K562 (cell line): ENCODE measurements at regions not wholly inside any gene's neighbourhood (a gene's known extent, or its start where the extent isn't known, plus 50 kb on each side); places are given as distances from the start of the nearest gene placed in this dataset.

Experiments used
- ATAC-seq: fragments of 200-7000 bp; cut with Tn5 transposase; 3 replicates; pipeline ENCODE4 v1.9.1; 2020; ENCODE audit warnings: moderate library complexity
- BruUV-seq: library from RNA; stranded (reverse); fragments of 400-500 nt; replicated peaks from 2 replicates; lab custom pipeline; 2021; lab: Mats Ljungman, UMichigan
- CTCF ChIA-PET: fragments of 300-600 bp; formaldehyde crosslinking; extraction: SDS; loops from one replicate; lab custom pipeline; 2021; ENCODE audit warnings: low intra/inter-chr PET ratio; lab: Yijun Ruan, JAX
- POLR2A ChIA-PET: fragments of 300-600, 350-650 bp; sonication (Branson Sonifier 250); formaldehyde crosslinking; extraction: SDS; loops from one replicate; lab custom pipeline; 2021; ENCODE audit warnings: antibody characterized with exemption, inconsistent platforms; lab: Yijun Ruan, JAX
- DNase-seq, 4 experiments: peaks; one replicate each; pipeline versions ENCODE4 v3.0.0 to v3.0.0-alpha.2; 2011 to 2018; ENCODE audit warnings: low spot score in 3 of 4, mixed read lengths in 3 of 4; ENCODE audit errors: extremely low read depth in 1 of 4
- FAIRE-seq: peaks from 2 replicates; lab custom pipeline; 2011; peaks lifted over from hg19 to GRCh38; lab: Jason Lieb, UNC
- H2AFZ ChIP-seq: 2 replicates; pipeline ENCODE4 v1.6.0; 2011; ENCODE audit warnings: low read depth, low read length, control low read depth, inconsistent platforms
- H3K27ac ChIP-seq: fragments of 200-600 bp; 3 replicates; pipeline ENCODE4 v1.8.0; 2011; ENCODE audit warnings: low read depth, mild to moderate bottlenecking, control low read depth, inconsistent platforms, low read length, moderate library complexity, mixed read lengths; ENCODE audit errors: extremely low read depth
- H3K27me3 ChIP-seq, 2 experiments: fragments of 300-600 bp in 1 of 2; 2 replicates in 1 of 2; 3 replicates in 1 of 2; pipeline versions ENCODE4 v1.6.0 to v1.8.0; 2011; ENCODE audit warnings: inconsistent platforms in 2 of 2, low read length in 2 of 2, mild to moderate bottlenecking in 1 of 2, mixed read lengths in 1 of 2, moderate library complexity in 1 of 2; ENCODE audit not compliant: control insufficient read depth in 2 of 2, insufficient read depth in 2 of 2
- H3K36me3 ChIP-seq: fragments of 300-600 bp; 3 replicates; pipeline ENCODE4 v1.8.0; 2011; ENCODE audit warnings: mild to moderate bottlenecking, low read length, inconsistent platforms; ENCODE audit not compliant: control insufficient read depth, insufficient read depth
- H3K4me1 ChIP-seq, 2 experiments: fragments of 200-600 bp in 1 of 2; replicated peaks in 1 of 2; 2 replicates in 1 of 2; 3 replicates in 1 of 2; pipeline versions ENCODE4 v1.5.1 to v1.8.0; 2011; ENCODE audit warnings: inconsistent platforms in 2 of 2, low read length in 2 of 2, mild to moderate bottlenecking in 1 of 2, mixed read lengths in 1 of 2, moderate library complexity in 1 of 2; ENCODE audit not compliant: control insufficient read depth in 2 of 2, insufficient read depth in 2 of 2
- H3K4me2 ChIP-seq: 2 replicates; pipeline ENCODE4 v1.6.1; 2011; ENCODE audit warnings: low read length, control low read depth, inconsistent platforms, mixed read lengths; ENCODE audit not compliant: insufficient read depth
- H3K4me3 ChIP-seq: fragments of 200-600 bp; sonication (generic), shearing (Covaris generic); 2 replicates; pipeline ENCODE4 v1.5.1; 2016; ENCODE audit warnings: control low read depth, inconsistent platforms
- H3K79me2 ChIP-seq: fragments of 200-600 bp; 3 replicates; pipeline ENCODE4 v1.8.0; 2011; ENCODE audit warnings: low read length, inconsistent platforms; ENCODE audit not compliant: control insufficient read depth, insufficient read depth
- H3K9ac ChIP-seq, 2 experiments: 2 replicates each; pipeline versions ENCODE4 v1.6.0 to v1.6.1; 2011; ENCODE audit warnings: low read depth in 2 of 2, low read length in 2 of 2, control low read depth in 1 of 2, inconsistent platforms in 1 of 2, mild to moderate bottlenecking in 1 of 2, mixed read lengths in 1 of 2; ENCODE audit not compliant: insufficient read depth in 1 of 2
- H3K9me1 ChIP-seq: one replicate; pipeline ENCODE4 v1.6.0; 2011; ENCODE audit warnings: inconsistent platforms, mild to moderate bottlenecking, low read length, moderate library complexity; ENCODE audit not compliant: control insufficient read depth, insufficient read depth
- H3K9me3 ChIP-seq: replicated peaks from 2 replicates; pipeline ENCODE4 v1.5.1; 2011; ENCODE audit warnings: low read depth, low read length, inconsistent platforms; ENCODE audit not compliant: control insufficient read depth, insufficient read depth
- H4K20me1 ChIP-seq: replicated peaks from 2 replicates; pipeline ENCODE4 v1.6.1; 2011; ENCODE audit warnings: low read length, inconsistent platforms, mixed read lengths; ENCODE audit not compliant: control insufficient read depth, insufficient read depth
- DPF2 ChIP-seq: fragments of 450-650 bp; IDR thresholded peaks from 2 replicates; pipeline ENCODE4 v1.6.1; 2016
- GTF2E2 ChIP-seq: fragments of 200-800 bp; sonication (Bioruptor generic); IDR thresholded peaks from 2 replicates; pipeline ENCODE4 v1.6.1; 2016; ENCODE audit warnings: missing genetic modification characterization, missing compliant biosample characterization
- HDAC1 ChIP-seq, 2 experiments: fragments of 450-650 bp; IDR thresholded peaks; 2 replicates each; pipeline ENCODE4 v1.6.1; 2016 to 2017; ENCODE audit warnings: inconsistent platforms in 1 of 2, mild to moderate bottlenecking in 1 of 2, moderate library complexity in 1 of 2
- MXI1 ChIP-seq: IDR thresholded peaks from 2 replicates; pipeline ENCODE4 v1.6.1; 2011; ENCODE audit warnings: low read depth, mild to moderate bottlenecking, improper control_type of control experiment, low read length
- PCBP1 ChIP-seq: fragments of 200-400 bp; formaldehyde crosslinking; IDR thresholded peaks from 2 replicates; pipeline ENCODE4 v1.6.1; 2018; ENCODE audit warnings: mild to moderate bottlenecking, low read depth, low read length; ENCODE audit not compliant: poor library complexity, severe bottlenecking
- TEAD4 ChIP-seq, 2 experiments: sonication (generic) in 1 of 2; formaldehyde crosslinking in 1 of 2; IDR thresholded peaks; 2 replicates each; pipeline versions ENCODE4 v1.6.1 to v1.8.0; 2012 to 2022; ENCODE audit warnings: borderline replicate concordance in 1 of 2, inconsistent platforms in 1 of 2, low read length in 1 of 2, mild to moderate bottlenecking in 1 of 2, missing genetic modification reagents in 1 of 2
- ZFP36 ChIP-seq: fragments of 150-350 bp; IDR thresholded peaks from 2 replicates; pipeline ENCODE4 v1.6.1; 2018; ENCODE audit warnings: low read length, low read depth; ENCODE audit not compliant: partially characterized antibody
- ZNF766 ChIP-seq: fragments of 200-800 bp; sonication (Bioruptor generic); conservative IDR thresholded peaks from 2 replicates; pipeline ENCODE4 v1.6.1; 2016; ENCODE audit warnings: missing genetic modification characterization, missing compliant biosample characterization
- WGBS: fragments of 100-300 bp; shearing (Covaris generic); methylation state at CpG from one replicate; pipeline ENCODE4 v1.1.6; 2016; ENCODE audit warnings: low coverage, mixed read lengths; ENCODE audit not compliant: insufficient coverage; ENCODE audit errors: missing lambda C conversion rate; 5-methylcytosine and 5-hydroxymethylcytosine counted together
- in situ Hi-C: fragments of 300-500 bp; cut with MboI; formaldehyde crosslinking; loops from 4 replicates; pipeline ENCODE4 v1.15.0; 2018; ENCODE audit warnings: inconsistent platforms, mixed read lengths
- intact Hi-C: fragments of 100-400 bp; cut with micrococcal nuclease; formaldehyde crosslinking; loops from 2 replicates; pipeline ENCODE4 v1.14.2; 2022

DNA sequence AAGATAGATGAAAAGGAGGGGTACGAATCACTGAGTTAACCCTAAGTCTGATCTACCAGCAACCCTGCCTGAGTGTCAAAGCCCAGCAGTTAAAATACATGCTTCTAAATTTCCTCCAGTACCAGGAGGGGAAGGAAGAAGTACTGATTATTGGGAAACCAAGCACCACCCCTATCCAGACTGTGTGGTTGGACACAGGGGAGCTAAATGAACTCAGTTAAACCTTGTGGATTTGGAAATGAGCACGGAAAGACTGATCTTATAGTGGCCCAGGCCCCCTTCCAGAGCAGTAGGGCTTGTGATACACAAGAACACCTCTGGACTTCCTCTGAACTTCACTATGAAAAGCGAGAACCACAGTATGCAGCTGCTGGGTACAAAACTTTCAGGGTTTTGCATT lies 585.6 kb downstream of the MAFB start:
- CTCF ChIA-PET, result no interaction called here
- Histone ChIP-seq H3K9ac (no peak overlapping the region), H3K9me1 (no peaks in the 10 kb centered on the region), H3K4me2 (no peak overlapping the region), H3K9me3 (no peaks in the 10 kb centered on the region), H3K4me1 (no peaks in the 10 kb centered on the region), H3K79me2 (no peaks in the 10 kb centered on the region), H3K4me3 (no peak overlapping the region), H3K27ac (no peak overlapping the region), H2AFZ (no peak overlapping the region), H3K27me3 (no peaks in the 10 kb centered on the region), H4K20me1 (no peaks in the 10 kb centered on the region), H3K36me3 (no peaks in the 10 kb centered on the region)
- POLR2A ChIA-PET, result no interaction called here
- ATAC-seq (no peak), DNase-seq (no peak), FAIRE-seq (no peak)
- BruUV-seq, result no TSS peak
- 0% methylated on average over 2 of the region's 3 CpGs for WGBS
- TF ChIP-seq DPF2, result no peak
- no peak for TF ChIP-seq ZFP36
- TF ChIP-seq TEAD4 (IDR thresholded peaks at IDR 0.05; ENCODE audit: low read length), result no peak
- no peak for TF ChIP-seq TEAD4 (CRISPR knock-in tag; IDR thresholded peaks at IDR 0.05; ENCODE audit: borderline replicate concordance)
- intact Hi-C loops (no loop called here), in situ Hi-C loops (no loop called here)

DNA sequence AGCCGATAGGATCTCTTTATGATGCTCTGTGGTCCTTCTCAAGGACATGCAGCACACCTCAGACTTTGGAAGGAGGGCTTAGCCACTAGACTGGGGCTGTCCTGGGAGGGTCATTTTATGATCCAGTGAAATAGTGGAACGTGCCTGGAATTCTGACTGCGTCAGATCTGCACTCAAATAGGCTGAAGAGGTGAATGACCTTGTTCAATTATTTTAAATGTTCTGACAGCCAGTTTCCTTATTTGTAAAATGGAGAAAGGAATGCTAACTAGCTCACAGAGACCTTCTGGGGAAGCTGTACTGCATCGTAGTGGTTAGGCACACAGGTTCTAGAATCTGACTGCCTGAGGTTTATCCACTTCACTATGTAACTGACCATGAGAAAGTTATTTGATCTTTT lies 587.5 kb downstream of the MAFB start:
- no peak overlapping the region for H3K4me3 ChIP-seq
- 2% methylated on average over 4 of the region's 4 CpGs for WGBS
- FAIRE-seq (no peak), DNase-seq (no peak), ATAC-seq (no peak)
- H3K27ac ChIP-seq, result no peak overlapping the region
- no peaks in the 10 kb centered on the region for H3K79me2 ChIP-seq
- H3K9me3 ChIP-seq, result no peaks in the 10 kb centered on the region
- no peaks in the 10 kb centered on the region for H3K27me3 ChIP-seq
- H3K4me2 ChIP-seq, result no peak overlapping the region
- in situ Hi-C loops, result no loop called here
- no peaks in the 10 kb centered on the region for H3K4me1 ChIP-seq
- no peaks in the 10 kb centered on the region for H4K20me1 ChIP-seq
- POLR2A ChIA-PET, result no interaction called here
- no TSS peak for BruUV-seq
- H3K9ac ChIP-seq, result no peak overlapping the region
- H3K9me1 ChIP-seq, result no peaks in the 10 kb centered on the region
- TF ChIP-seq HDAC1 (IDR thresholded peaks at IDR 0.05) (no peak), GTF2E2 (tag) (no peak), MXI1 (no peak), ZNF766 (CRISPR knock-in tag) (no peak), PCBP1 (no peak)
- CTCF ChIA-PET, result no interaction called here
- no peak overlapping the region for H2AFZ ChIP-seq
- H3K36me3 ChIP-seq, result no peaks in the 10 kb centered on the region
- intact Hi-C loops, result no loop called here
